Fibroblast of skin of abdomen (primary cell): ENCODE measurements at regions not wholly inside any gene's neighbourhood (a gene's known extent, or its start where the extent isn't known, plus 50 kb on each side); places are given as distances from the start of the nearest gene placed in this dataset.
"Not testable (repeated sequence)": the region's sequence is repeated elsewhere in the genome, so short reads cannot be mapped to it uniquely, and the experiment has no call there.

Experiments used
- DNase-seq: peaks from one replicate; pipeline ENCODE4 v3.0.0-alpha.2; 2013

DNA sequence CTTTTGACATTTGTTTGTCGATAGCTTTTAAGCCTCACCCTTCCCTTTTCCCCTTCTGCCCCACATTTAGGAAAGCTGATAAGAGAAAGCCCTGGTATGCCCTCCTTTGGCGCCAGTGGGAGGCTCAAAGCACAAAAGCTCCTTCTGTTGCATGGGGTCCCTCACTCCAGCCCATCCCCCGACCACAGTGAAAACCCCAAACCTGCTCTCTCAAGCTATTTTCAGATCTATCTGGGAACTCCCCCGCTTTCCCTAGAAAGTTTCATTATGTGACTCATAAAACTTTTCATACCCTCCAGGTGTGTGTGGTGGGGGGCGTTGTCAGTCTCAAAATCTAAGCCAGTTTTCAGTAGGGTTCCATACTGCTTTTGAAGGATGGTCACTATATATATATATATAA, 259.0 kb upstream of the PCDH7 start:
- no peak for DNase-seq

DNA sequence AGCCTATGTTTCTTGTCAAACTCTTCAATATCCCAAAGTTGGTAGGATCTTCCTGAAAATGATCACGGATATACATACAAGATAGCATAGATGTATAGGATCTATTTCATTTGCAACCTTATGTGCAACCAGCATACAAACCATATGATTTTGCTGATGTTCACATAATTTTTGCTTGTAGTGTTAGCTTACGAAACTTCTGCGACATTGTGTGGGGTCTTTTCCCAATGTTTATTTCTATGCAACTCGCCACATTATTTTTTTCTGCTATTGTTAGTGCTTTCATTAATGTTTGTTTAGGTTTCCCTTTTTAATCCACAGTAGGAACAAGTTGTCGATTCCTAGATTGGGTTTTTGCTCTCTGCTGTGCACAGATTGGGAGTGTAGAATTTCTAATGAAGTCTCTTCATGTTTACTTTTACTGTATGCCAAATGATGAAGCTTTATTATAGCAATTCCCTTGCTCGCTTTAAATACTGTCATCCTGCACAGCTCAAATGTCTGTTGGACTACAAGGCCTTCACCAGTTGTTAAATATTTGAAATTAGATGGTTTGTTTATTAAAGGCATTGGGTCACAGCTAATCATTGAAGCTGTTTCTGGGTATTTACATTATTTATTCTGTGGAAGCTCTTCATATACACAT, 257.6 kb upstream of the PCDH7 start:
- no peak for DNase-seq

DNA sequence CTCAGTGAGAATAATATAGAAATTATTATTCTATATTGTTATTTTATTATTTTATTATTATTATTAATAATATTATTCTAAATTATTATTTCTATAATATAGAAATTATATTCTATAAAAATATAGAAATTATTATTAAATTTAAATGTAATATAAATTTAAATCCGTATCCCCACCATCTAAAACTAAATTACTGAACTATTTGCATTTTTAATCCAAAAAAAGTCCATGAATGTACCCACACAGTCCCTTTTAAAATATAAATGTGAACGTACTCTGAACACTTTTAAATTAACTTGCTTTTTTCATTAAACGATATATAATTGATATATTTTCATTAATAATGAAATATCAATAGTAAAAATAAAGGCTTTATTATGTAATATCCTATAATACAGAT, 248.3 kb upstream of the PCDH7 start:
- no peak for DNase-seq

DNA sequence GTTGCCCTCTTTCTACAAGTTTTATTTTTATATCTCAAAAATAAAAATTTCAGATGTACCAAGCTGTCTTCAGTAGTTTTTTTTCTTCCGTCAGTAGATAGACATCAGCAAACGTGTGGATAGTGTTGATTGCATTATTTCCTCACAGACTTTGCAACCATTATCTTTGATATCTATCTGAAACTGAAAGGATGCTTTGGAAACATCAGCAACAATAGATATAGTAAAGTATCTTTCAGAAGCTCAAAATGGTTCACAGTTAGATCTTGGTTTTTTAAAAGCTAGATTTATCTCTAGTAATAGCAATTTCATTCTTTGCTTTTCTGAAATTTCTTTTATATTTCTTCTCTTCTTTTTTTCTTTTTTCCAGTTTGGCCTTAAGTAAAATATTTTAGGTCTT, 246.9 kb upstream of the PCDH7 start:
- DNase-seq = no peak

DNA sequence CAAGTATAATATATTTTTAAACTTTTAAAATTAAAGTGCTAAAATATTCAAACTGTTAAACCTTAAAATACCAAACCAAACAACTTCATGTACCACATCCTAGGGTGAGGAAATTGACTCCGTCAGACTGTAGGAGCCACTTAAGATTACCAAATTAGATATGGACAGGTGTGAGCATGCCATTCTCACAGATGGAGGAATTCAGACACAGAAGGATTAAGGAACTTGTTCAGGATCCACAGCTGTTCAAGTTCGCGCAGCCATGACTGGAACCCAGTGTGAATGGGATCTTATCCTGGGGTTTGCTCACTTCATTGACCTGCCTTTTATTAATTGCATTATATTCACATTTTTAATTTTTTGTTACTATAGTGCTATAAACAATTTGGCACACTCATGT, 224.9 kb upstream of the PCDH7 start:
- DNase-seq = no peak

GRCh38 chr4:30495651-30496310, 224.4 kb upstream of the PCDH7 start:
- no peak for DNase-seq

- no peak for DNase-seq
Measured at GRCh38 chr4:30511751-30512150, 208.4 kb upstream of the PCDH7 start.

DNA sequence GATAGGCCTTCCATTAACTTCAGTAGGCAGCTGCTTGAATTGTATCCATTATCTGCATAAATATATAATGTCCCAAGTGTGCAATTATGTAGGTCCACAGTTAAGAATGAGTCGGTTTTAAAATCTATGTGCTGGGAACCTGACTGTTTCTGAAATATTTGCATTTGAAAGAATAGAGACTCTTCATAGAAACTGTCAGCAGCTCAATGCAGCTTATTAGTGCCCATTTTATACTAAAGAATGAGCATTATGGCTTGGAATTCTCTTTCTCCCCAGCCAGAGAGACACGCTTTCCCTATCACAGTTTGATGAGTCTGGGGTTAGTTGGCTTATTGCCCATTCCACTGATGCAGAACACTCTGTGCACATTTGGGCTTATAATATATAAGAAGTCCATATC, 202.0 kb upstream of the PCDH7 start:
- no peak for DNase-seq

DNA sequence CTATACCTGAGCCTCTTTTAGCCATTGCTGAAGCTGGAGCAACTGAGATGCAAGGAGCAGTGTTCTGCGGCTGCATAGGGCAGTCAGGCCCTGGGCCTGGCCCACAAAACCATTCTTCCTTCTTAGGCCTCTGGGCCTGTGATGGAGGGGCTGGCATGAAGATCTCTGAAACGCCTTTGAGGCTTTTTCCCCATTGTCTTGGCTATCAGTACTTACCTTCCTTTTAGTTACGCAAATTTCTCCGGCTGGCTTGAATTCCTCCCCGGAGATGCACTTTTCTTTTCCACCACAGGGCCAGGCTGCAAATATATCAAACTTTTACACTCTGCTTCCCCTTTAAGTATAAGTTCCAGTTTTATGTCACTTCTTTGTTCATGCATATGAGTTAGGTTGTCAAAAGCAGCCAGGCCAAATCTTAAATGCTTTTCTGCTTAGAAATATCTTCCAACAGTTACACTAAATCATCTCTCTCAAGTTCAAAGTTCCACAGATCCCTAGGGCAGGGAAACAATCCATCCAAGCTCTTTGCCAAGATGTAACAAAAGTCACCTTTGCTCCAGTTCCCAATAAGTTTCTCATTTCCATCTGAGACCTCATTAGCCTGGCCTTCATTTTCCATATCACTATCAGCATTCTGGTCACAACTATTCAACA, 194.4 kb upstream of the PCDH7 start:
- DNase-seq = no peak

- DNase-seq = no peak
Measured at GRCh38 chr4:30535255-30535654, 184.9 kb upstream of the PCDH7 start.

DNA sequence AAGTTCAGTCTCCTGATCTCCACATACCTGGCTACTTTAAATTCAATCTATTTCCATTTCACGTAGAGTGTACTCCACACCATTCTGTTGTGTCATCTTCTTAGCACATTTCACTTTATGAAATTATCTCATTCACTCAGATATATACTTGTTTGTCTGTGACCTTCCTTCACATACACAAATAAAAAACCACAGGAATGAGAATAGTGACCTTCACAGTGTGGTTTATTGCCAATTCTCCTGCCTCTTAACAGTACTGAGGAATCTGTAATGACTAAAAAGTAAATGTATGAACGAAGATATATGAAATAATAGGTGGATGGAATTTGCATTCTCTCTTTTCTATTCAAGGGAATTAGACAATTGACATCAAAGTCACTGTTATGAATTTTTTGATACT, 183.9 kb upstream of the PCDH7 start:
- DNase-seq = peak; percentile 13

- DNase-seq = peak; percentile 82
Measured at GRCh38 chr4:30537456-30537855, 182.7 kb upstream of the PCDH7 start.

DNA sequence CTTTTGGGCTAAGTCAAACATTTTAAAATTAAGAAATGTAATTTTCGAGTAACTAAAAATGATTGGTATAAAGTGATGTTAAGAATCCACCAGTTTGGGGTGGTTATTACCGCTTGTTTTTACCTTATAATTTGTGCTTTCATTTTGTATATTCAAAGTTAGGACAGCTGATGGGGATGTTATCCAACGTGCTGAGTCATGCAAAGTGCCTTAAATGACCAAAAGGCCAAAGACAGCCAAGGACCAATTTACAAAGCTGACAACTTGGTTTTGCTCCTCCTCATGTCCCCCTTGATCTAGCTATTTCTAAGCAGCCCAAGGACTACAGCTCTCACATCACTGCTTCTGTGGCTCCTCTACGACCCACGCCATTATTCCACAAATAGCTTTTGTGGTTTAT, 181.4 kb upstream of the PCDH7 start:
- DNase-seq = no peak

- no peak for DNase-seq
Measured at GRCh38 chr4:30543057-30543456, 177.1 kb upstream of the PCDH7 start.

DNA sequence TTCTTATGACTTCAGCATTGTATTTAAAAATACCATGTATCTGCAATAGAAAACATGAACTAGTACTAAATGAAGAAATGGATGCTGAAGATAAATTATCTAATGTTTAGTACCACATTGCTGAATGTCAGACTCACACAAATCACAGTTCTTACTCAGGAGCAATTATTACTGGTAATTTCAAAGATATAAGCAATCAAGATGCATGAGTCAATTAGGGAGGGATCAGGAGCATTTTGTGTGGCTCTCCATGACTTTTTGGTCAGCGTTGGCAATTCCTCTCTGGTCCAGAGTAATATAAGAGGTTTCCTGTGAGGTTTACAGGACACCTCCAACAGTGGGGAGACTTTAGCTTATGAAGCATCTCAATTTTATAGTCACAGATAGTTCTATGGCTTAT, 167.0 kb upstream of the PCDH7 start:
- peak; percentile 3 for DNase-seq

GRCh38 chr4:30553706-30554105, 166.5 kb upstream of the PCDH7 start:
- peak; percentile 43 for DNase-seq

GRCh38 chr4:30555775-30556174, 164.4 kb upstream of the PCDH7 start:
- DNase-seq = no peak

DNA sequence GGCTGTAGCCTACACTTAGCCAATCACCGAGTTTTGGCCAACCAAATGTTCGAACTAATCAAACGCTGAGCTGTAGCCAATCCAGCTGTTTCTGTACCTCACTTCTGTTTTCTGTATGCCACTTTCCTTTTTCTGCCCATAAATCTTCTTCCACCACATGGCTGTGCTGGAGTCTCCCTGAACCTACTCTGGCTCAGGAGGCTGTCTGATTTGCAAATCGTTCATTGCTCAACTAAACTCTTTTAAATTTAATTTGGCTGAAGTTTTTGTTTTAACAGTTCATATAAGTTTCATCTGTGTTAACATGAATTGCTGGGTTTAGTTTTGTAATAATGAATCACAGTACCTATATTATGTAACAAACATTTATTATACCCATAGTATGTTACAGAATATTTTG, 160.7 kb upstream of the PCDH7 start:
- no peak for DNase-seq

GRCh38 chr4:30586850-30587249, 133.3 kb upstream of the PCDH7 start:
- no peak for DNase-seq

GRCh38 chr4:30589669-30590068, 130.5 kb upstream of the PCDH7 start:
- DNase-seq = not testable (repeated sequence)

DNA sequence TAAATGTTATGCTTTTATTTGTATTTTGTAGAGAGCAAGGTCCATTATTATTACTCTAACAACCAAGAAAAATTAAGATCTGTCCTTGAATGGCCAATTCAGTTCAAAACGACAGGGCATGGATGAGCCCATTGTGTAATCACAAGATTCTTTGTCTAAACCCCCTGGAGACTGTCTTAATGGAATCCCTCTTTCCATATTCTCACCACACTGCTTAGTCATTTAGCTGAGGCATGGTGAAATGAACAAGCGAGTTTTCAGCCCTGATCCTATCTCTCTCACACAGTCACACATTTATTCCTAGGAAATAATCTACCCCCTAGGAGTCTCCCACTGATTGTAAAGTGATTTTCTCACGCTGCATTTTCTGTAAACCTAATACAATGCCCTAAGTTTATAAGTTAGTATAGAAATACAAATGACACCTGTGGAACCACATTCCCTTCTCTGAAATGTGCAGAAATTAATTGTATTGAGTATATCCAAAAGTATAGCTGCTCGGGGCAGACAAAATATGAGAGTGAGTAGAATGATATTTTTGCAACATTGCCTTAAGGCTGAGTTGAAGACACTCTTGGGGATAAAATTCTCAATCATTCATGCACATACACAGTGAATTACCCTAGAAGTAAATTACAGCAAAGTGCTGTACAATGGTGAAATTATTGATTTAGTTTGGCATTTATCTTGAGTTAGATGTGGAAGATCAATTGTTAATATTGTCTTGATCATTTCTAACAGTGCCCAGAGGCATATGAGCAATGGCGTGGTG, 119.7 kb upstream of the PCDH7 start:
- peak; percentile 75 for DNase-seq

DNA sequence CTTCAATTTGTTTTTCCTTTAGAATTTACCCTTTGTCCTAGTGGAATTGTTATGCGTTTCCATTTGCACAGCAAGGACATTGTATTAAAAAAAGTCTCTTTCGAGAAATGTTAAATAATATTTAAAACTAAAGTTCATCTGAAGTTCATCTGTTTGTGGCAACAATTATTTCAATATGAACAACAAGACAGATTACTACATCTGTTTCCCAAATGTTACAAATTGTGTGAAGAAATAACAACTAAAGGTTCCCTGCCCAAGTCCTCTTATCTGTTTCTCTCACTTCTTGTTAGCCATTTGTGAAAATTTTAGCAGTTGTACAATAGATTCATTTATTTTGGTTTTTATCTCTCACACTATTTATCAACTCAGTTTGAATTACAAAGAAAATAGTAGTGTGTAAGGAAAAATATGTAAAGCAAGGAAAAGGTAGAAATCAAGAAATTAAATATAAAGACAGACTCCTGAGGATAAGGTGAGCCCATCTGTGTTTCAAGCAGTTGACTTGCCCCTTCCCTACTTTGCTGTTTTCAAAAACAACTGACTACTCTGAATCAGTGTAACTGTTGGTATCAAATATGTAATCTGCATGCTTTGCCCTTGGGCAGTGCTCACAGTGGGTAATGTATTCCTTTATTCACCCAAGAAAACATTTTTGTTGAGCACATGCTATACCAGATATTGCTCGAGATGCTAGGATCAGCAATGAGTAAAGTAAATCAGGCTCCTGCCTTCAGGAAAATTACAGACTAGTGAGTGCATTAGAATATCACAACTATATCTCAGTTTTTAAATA, 118.9 kb upstream of the PCDH7 start:
- no peak for DNase-seq
